DND-41 (cell line): ENCODE measurements at regions not wholly inside any gene's neighbourhood (a gene's known extent, or its start where the extent isn't known, plus 50 kb on each side); places are given as distances from the start of the nearest gene placed in this dataset.

Experiments
- EZH2 ChIP-seq: IDR thresholded peaks from 3 replicates; pipeline ENCODE4 v1.6.1; 2012; ENCODE audit warnings: borderline replicate concordance, low read depth, mild to moderate bottlenecking, moderate library complexity, low read length, inconsistent platforms; ENCODE audit not compliant: severe bottlenecking
- TF ChIP-seq, protein P1 (sequence below): IDR thresholded peaks from 2 replicates; pipeline ENCODE4 v1.5.1; 2012; ENCODE audit warnings: borderline replicate concordance, low read length, moderate library complexity, mild to moderate bottlenecking; ENCODE audit not compliant: poor library complexity, severe bottlenecking; ENCODE audit errors: extremely low read depth

DNA sequence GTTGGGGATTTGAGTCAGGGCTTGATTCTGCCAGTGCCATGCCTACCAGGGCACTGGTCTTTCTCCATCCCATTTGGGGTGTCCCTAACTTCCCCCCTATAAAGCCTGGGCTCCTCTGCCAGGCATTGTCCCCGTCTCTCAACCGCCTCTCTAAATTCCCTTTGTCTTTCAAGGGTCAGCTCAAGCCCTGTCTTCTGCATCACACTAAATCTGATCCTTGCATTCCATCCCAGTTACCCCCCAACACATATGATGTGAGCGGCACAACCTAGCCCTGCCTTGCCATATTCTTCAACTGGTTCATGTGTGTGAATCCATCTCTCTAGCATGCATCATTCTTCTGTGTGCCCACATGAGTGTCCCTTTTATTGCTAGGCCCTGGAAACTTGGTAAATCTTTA lies 480.9 kb downstream of the ZNF536 start:
- no peak for TF ChIP-seq EZH2
- TF ChIP-seq, protein P1, sequence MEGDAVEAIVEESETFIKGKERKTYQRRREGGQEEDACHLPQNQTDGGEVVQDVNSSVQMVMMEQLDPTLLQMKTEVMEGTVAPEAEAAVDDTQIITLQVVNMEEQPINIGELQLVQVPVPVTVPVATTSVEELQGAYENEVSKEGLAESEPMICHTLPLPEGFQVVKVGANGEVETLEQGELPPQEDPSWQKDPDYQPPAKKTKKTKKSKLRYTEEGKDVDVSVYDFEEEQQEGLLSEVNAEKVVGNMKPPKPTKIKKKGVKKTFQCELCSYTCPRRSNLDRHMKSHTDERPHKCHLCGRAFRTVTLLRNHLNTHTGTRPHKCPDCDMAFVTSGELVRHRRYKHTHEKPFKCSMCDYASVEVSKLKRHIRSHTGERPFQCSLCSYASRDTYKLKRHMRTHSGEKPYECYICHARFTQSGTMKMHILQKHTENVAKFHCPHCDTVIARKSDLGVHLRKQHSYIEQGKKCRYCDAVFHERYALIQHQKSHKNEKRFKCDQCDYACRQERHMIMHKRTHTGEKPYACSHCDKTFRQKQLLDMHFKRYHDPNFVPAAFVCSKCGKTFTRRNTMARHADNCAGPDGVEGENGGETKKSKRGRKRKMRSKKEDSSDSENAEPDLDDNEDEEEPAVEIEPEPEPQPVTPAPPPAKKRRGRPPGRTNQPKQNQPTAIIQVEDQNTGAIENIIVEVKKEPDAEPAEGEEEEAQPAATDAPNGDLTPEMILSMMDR, result no peak
